K562 (cell line): ENCODE measurements at regions not wholly inside any gene's neighbourhood (a gene's known extent, or its start where the extent isn't known, plus 50 kb on each side); places are given as distances from the start of the nearest gene placed in this dataset.

Experiments
- E2F4 ChIP-seq: sonication (generic); formaldehyde crosslinking; IDR thresholded peaks from 2 replicates; pipeline ENCODE4 v1.8.0; 2022; ENCODE audit warnings: mild to moderate bottlenecking, low read depth, missing genetic modification reagents
- PHF21A ChIP-seq: fragments of 450-650 bp; IDR thresholded peaks from 2 replicates; pipeline ENCODE4 v1.6.1; 2017; ENCODE audit warnings: low read depth, borderline replicate concordance
- POLR2A ChIP-seq: fragments of 450-650 bp; conservative IDR thresholded peaks from 2 replicates; pipeline ENCODE4 v1.6.1; 2016
- RAD21 ChIP-seq, 2 experiments: fragments of 250-450 bp in 1 of 2; fragments of 450-650 bp in 1 of 2; sonication (Bioruptor Pico) in 1 of 2; formaldehyde crosslinking in 1 of 2; IDR thresholded peaks in 1 of 2; conservative IDR thresholded peaks in 1 of 2; 2 replicates each; pipeline versions ENCODE4 v1.4.0 to v1.8.0; 2020 to 2022; ENCODE audit warnings: mild to moderate bottlenecking in 2 of 2, moderate library complexity in 1 of 2
- RBM39 ChIP-seq: fragments of 200-400 bp; formaldehyde crosslinking; optimal IDR thresholded peaks from 2 replicates; pipeline ENCODE3; 2018; ENCODE audit warnings: low read depth, low read length
- ZNF124 ChIP-seq: sonication (generic); formaldehyde crosslinking; IDR thresholded peaks from 2 replicates; pipeline ENCODE4 v1.8.1; 2022; ENCODE audit warnings: missing genetic modification reagents

GRCh38 chr5:68033961-68034571 lies 181.5 kb upstream of the PIK3R1 start:
- TF ChIP-seq RAD21 (CRISPR knock-in tag; conservative IDR thresholded peaks at IDR 0.05 in 1 of 2, IDR thresholded peaks at IDR 0.05 in 1 of 2) (no peak), PHF21A (no peak), ZNF124 (no peak), RBM39 (no peak), E2F4 (CRISPR knock-in tag) (no peak), POLR2A (no peak)
